HG03378 (cell line): ENCODE measurements at regions not wholly inside any gene's neighbourhood (a gene's known extent, or its start where the extent isn't known, plus 50 kb on each side); places are given as distances from the start of the nearest gene placed in this dataset.

Source experiments
- ATAC-seq: cut with Tn5 transposase; IDR thresholded peaks from one replicate; pipeline ENCODE4 v1.9.1; 2021; ENCODE audit warnings: mild to moderate bottlenecking, moderate library complexity; ENCODE audit not compliant: unreplicated experiment

DNA sequence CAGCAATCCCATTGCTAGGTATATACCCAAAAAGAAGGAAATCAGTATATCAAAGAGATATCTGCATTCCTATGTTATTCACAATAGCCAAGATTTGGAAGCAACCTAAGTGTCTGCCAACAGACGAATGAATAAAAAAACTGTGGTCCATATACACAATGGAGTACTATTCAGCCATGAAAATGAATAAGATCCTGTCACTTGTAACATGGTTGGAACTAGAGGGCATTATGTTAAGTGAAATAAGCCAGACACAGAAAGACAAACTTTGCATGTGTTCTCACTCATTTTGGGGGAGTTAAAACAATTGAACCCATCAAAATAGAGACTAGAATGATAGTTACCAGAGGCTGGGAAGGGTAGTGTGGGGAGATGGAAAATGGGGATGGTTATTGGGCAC lies 323.5 kb upstream of the NFE2L3 start:
- ATAC-seq, result no peak

- ATAC-seq, result no peak
Measured at GRCh38 chr7:25829663-25830062, 322.3 kb upstream of the NFE2L3 start.

- ATAC-seq, result no peak
Measured at GRCh38 chr7:25830215-25830614, 321.8 kb upstream of the NFE2L3 start.

GRCh38 chr7:25831062-25831691 lies 320.8 kb upstream of the NFE2L3 start:
- no peak for ATAC-seq

- ATAC-seq, result no peak
Measured at GRCh38 chr7:25831831-25832411, 320.1 kb upstream of the NFE2L3 start.

GRCh38 chr7:25832456-25832855 lies 319.5 kb upstream of the NFE2L3 start:
- no peak for ATAC-seq

- ATAC-seq, result no peak
Measured at GRCh38 chr7:25832929-25833328, 319.1 kb upstream of the NFE2L3 start.

- no peak for ATAC-seq
Measured at GRCh38 chr7:25834050-25834449, 317.9 kb upstream of the NFE2L3 start.

- ATAC-seq, result no peak
Measured at GRCh38 chr7:25835197-25835596, 316.8 kb upstream of the NFE2L3 start.

DNA sequence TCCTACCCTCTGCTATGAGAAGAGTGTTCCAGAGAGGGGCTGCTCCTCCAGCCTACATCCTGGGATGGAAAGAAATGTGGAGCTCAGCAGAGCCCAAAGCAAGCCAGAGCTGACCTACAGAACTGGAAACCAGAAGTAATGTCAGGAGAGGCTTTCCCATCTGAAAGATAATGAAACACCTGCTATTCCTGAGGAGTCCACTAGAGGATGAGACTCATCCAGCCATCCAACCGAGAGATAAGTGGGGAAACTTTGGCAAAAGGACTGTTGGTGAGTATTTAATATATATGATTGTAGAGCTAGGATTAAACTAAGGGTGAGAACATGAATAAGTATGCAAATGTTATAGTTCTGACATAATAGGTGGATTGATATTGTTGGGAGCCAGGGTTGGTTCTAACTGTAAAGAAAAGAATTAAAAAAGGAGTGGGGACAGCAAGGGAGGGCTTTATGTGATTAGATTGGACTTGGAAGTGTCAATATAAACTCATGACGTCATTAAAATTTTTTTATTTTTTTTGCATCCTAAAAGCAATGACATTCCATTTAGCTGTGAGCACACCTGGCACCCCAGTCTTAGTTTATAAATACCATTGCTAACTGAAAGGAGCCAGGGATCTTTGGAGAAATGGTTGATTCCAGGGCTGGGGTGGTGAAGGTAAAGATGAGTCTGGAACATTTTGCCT lies 312.8 kb upstream of the NFE2L3 start:
- ATAC-seq, result no peak

GRCh38 chr7:25840209-25840792 lies 311.7 kb upstream of the NFE2L3 start:
- ATAC-seq, result no peak

DNA sequence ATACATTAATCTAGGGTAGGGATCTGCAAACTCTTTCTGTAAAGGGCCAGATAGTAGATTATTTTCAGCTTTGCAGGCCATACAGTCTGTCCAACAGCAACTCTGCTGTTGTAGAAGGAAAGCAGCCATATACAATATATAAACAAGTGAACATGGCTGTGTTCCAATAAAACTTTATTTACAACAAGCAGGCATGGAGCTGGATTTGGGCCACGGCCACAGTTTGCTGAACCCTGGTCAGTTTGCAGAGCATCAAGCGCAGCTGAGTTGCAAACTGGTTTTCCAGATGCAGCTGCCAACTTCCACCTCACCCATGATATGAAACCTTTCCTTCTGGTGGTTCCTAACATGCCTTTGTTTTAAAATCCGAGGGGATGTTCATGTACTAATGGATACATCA lies 310.4 kb upstream of the NFE2L3 start:
- no peak for ATAC-seq

- no peak for ATAC-seq
Measured at GRCh38 chr7:25842201-25842733, 309.7 kb upstream of the NFE2L3 start.

DNA sequence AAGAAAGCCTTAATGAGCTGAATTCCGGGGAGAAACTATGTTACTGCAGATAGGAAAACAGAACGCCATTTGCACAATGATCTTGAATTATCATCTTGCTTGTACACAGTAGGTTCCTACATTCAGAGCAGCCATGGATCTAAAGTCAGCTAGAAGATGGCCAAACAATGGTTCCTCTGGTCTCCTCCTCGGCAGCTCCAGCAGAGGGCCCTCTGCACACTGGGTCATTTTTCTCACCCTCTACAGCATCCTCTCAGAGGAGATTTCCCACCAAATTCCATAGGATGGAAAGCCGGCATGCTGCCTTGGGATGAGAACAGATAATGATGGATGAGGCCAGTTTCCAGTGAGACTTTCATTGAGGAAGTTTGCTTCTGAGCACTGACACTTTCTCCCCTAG lies 308.5 kb upstream of the NFE2L3 start:
- ATAC-seq, result no peak

- ATAC-seq, result no peak
Measured at GRCh38 chr7:25844102-25844870, 307.7 kb upstream of the NFE2L3 start.

- ATAC-seq, result no peak
Measured at GRCh38 chr7:25845464-25845863, 306.5 kb upstream of the NFE2L3 start.

- no peak for ATAC-seq
Measured at GRCh38 chr7:25846722-25847121, 305.3 kb upstream of the NFE2L3 start.

DNA sequence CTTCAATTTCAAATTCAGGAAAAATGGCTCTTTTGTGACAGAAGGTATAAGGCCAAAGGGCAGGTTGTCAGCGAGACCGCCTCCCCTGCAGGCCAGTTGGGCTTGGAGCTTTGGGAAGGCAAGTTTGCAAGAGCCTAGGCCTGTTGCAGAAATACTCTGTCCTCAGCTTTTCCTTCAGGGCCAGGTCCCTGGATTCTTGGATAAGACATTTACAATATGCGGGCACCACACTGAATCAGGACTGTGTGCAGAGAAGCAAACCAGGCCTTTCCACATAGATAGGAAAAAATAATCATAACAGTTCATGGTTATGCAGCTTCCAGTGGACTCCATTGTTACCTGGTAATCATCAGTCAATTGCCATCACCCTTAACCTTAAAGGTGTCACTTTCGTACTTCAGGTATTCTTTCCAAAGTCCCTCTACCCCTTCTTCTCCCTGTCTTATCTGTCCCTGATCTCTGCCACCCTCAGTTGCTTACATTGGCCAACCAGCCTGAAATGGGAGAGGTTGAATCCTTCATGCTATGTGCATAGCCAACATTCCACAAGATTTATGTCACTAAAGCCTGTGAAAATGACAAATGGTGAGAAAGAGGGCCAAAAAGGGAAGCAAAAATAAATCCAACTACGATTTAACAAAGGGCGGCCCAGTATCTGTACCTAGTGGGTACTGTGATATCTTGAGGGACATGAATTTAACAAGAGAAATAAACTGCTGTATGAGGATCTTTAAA lies 304.5 kb upstream of the NFE2L3 start:
- ATAC-seq, result no peak

GRCh38 chr7:25849500-25850184 lies 302.4 kb upstream of the NFE2L3 start:
- ATAC-seq, result no peak

DNA sequence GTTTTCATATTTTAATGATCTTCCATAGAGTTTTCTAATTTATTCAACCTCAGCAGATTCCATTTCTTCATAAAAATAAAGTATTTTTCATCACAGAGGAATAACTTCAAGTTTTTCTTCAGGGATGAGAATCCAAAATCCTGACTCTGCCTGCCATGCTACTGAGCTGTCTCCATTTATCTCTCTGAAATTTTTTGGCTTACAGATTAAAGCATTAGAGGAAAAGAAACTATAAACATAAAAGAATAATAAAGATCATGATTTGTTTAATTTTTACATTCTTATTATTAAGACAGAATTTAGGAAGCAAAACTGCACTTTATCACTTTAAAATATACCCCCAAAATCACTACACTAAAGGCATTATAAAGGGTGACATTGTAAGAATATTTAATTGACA lies 301.8 kb upstream of the NFE2L3 start:
- no peak for ATAC-seq
